MCF 10A (cell line): ENCODE measurements at regions not wholly inside any gene's neighbourhood (a gene's known extent, or its start where the extent isn't known, plus 50 kb on each side); places are given as distances from the start of the nearest gene placed in this dataset.
"Not testable (repeated sequence)": the region's sequence is repeated elsewhere in the genome, so short reads cannot be mapped to it uniquely, and the experiment has no call there.

Experiments
- BruUV-seq: library from RNA; stranded (reverse); fragments of 400-500 nt; replicated peaks from 2 replicates; lab custom pipeline; 2021; lab: Mats Ljungman, UMichigan
- CTCF ChIA-PET: fragments of 300-600 bp; sonication (Branson Sonifier 250); formaldehyde crosslinking; extraction: SDS; loops from one replicate; lab custom pipeline; 2021; ENCODE audit warnings: antibody characterized with exemption, inconsistent platforms; lab: Yijun Ruan, JAX
- POLR2A ChIA-PET: fragments of 300-600, 350-650 bp; sonication (Branson Sonifier 250); formaldehyde crosslinking; extraction: SDS; loops from one replicate; lab custom pipeline; 2020; ENCODE audit warnings: antibody characterized with exemption, inconsistent platforms; lab: Yijun Ruan, JAX
- DNase-seq: peaks from one replicate; pipeline ENCODE4 v3.0.0-alpha.2; 2018; ENCODE audit not compliant: unreplicated experiment
- H3K27ac Mint-ChIP-seq: one replicate; pipeline ENCODE4 v1.8.0; 2022; ENCODE audit warnings: mild to moderate bottlenecking, low read depth, mixed read lengths; ENCODE audit not compliant: unreplicated experiment
- H3K27me3 Mint-ChIP-seq: one replicate; pipeline ENCODE4 v1.8.0; 2022; ENCODE audit warnings: mixed read lengths; ENCODE audit not compliant: insufficient read depth, unreplicated experiment
- H3K36me3 Mint-ChIP-seq: one replicate; pipeline ENCODE4 v1.8.0; 2022; ENCODE audit warnings: mild to moderate bottlenecking, moderate library complexity, mixed read lengths; ENCODE audit not compliant: insufficient read depth, unreplicated experiment
- H3K4me1 Mint-ChIP-seq: one replicate; pipeline ENCODE4 v1.8.0; 2022; ENCODE audit warnings: mixed read lengths; ENCODE audit not compliant: insufficient read depth, unreplicated experiment
- H3K4me3 Mint-ChIP-seq: one replicate; pipeline ENCODE4 v1.8.0; 2022; ENCODE audit warnings: mild to moderate bottlenecking, moderate library complexity, mixed read lengths; ENCODE audit not compliant: unreplicated experiment
- H3K9me3 Mint-ChIP-seq: one replicate; pipeline ENCODE4 v1.8.0; 2022; ENCODE audit warnings: mixed read lengths; ENCODE audit not compliant: unreplicated experiment
- intact Hi-C: fragments of 100-400 bp; cut with micrococcal nuclease; formaldehyde crosslinking; loops from 2 replicates; pipeline ENCODE4 v1.14.1; 2022
- TF ChIP-seq, protein P1 (sequence below): fragments of 200-600 bp; IDR thresholded peaks from one replicate; pipeline ENCODE4 v1.8.0; 2022; ENCODE audit warnings: antibody characterized with exemption, mild to moderate bottlenecking; ENCODE audit not compliant: unreplicated experiment

DNA sequence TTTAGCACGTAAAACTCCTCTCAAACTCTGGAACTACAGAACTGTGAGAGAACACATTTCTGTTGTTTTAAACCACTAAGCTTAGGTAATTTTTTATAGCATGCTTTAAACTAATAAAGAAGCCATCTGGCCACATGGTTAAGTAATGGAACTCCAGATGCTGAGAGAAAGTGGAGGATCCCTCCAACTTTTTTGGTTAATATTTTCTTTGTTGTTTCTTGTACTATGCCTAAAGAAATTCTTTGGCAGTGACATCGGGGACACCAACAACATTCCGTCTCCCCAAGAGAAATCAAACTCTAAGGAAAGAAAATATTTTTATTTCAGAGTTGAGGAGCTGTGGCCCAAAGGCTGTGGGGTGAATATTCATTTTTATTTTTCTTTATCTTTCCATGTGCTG lies 734.8 kb upstream of the CDH9 start:
- DNase-seq: no peak
- no TSS peak for BruUV-seq
- no peaks in the 10 kb centered on the region for H3K9me3 Mint-ChIP-seq
- intact Hi-C loops: no loop called here
- H3K27ac Mint-ChIP-seq: no peak overlapping the region
- no peaks in the 10 kb centered on the region for H3K27me3 Mint-ChIP-seq
- peaks cover 5% of the 10 kb centered on the region for H3K4me1 Mint-ChIP-seq
- H3K36me3 Mint-ChIP-seq: no peaks in the 10 kb centered on the region
- ChIA-PET POLR2A (interaction anchor here (1.2 kb wide), 1 partner anchor 556 kb away, joined by 3 read pairs; no protein-coding TSS in a partner anchor), CTCF (no interaction called here)
- H3K4me3 Mint-ChIP-seq: no peak overlapping the region
- TF ChIP-seq, protein P1, sequence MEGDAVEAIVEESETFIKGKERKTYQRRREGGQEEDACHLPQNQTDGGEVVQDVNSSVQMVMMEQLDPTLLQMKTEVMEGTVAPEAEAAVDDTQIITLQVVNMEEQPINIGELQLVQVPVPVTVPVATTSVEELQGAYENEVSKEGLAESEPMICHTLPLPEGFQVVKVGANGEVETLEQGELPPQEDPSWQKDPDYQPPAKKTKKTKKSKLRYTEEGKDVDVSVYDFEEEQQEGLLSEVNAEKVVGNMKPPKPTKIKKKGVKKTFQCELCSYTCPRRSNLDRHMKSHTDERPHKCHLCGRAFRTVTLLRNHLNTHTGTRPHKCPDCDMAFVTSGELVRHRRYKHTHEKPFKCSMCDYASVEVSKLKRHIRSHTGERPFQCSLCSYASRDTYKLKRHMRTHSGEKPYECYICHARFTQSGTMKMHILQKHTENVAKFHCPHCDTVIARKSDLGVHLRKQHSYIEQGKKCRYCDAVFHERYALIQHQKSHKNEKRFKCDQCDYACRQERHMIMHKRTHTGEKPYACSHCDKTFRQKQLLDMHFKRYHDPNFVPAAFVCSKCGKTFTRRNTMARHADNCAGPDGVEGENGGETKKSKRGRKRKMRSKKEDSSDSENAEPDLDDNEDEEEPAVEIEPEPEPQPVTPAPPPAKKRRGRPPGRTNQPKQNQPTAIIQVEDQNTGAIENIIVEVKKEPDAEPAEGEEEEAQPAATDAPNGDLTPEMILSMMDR: no peak

DNA sequence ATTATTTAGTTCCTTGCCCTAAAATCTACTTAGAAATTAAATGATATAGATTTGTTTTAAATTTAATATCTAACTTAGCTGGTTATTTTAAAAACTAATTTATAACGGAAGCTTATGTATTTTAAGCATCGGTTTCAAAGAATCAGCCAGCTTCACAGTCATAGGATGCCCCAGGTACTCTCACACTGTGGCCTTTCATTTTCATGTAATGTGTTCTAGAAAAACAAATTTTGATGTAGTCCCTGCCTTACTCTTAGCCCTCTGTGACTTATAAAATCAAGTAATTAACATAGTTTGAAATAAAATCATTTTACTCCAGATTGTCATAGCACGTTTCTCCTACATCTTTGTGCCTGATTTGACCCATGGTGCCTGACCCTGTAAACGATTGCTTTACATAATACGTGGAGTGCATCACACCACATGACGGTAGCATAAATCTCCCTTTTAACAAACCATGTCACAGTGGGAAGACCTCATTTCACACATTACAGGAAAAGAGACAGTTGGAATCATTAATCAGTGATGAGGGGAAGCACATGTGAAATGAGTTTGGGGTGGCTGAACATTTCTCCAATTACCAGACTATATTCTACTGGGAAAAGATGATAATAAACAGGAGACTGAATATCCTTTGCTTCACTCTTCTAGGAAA lies 731.5 kb upstream of the CDH9 start:
- BruUV-seq: no TSS peak
- no peaks in the 10 kb centered on the region for H3K4me1 Mint-ChIP-seq
- no peaks in the 10 kb centered on the region for H3K9me3 Mint-ChIP-seq
- DNase-seq: no peak
- ChIA-PET POLR2A (no interaction called here), CTCF (no interaction called here)
- H3K36me3 Mint-ChIP-seq: no peaks in the 10 kb centered on the region
- no peak overlapping the region for H3K4me3 Mint-ChIP-seq
- no peaks in the 10 kb centered on the region for H3K27me3 Mint-ChIP-seq
- TF ChIP-seq, protein P1: no peak
- no peak overlapping the region for H3K27ac Mint-ChIP-seq
- intact Hi-C loops: no loop called here

DNA sequence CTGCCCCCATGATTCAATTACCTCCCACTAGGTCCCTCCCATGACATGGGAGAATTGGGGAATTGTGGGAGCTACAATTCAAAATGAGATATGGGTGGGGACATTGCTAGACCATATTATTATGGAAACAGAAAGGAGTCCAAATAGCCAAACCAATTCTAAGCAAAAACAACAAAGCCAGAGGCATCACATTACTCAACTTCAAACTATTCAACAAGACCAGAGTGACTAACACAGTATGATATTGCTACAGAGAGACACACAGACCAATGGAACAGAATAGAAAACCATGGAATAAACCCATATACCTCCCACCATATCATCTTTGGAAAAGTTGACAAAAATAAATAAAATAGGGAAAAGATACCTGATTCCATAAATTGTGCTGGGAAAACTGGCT lies 710.5 kb upstream of the CDH9 start:
- H3K27ac Mint-ChIP-seq: no peak overlapping the region
- peaks cover 5% of the 10 kb centered on the region for H3K36me3 Mint-ChIP-seq
- intact Hi-C loops: no loop called here
- H3K4me1 Mint-ChIP-seq: no peaks in the 10 kb centered on the region
- BruUV-seq: no TSS peak
- H3K27me3 Mint-ChIP-seq: no peaks in the 10 kb centered on the region
- H3K4me3 Mint-ChIP-seq: no peak overlapping the region
- H3K9me3 Mint-ChIP-seq: no peaks in the 10 kb centered on the region
- TF ChIP-seq, protein P1: no peak
- ChIA-PET POLR2A (no interaction called here), CTCF (no interaction called here)
- peak; percentile 15 for DNase-seq

DNA sequence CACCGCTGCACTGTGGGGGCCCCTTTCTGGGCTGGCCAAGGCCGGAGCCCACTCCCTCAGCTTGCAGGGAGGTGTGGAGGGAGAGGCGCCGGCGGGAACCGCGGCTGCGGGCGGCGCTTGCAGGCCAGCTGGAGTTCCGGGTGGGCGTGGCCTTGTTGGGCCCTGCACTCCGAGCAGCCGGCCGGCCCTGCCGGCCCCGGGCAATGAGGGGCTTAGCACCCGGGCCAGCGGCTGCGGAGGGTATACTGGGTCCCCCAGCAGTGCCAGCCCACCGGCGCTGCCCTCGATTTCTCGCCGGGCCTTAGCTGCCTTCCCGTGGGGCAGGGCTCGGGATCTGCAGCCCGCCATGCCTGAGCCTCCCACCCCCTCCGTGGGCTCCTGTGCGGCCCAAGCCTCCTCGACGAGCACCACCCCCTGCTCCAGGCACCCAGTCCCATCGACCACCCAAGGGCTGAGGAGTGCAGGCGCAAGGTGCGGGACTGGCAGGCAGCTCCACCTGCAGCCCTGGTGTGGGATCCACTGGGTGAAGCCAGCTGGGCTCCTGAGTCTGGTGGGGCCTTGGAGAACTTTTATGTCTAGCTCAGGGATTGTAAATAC lies 705.1 kb upstream of the CDH9 start:
- BruUV-seq, H3K4me3 Mint-ChIP-seq, POLR2A ChIA-PET, CTCF ChIA-PET, intact Hi-C loops, H3K27me3 Mint-ChIP-seq, H3K27ac Mint-ChIP-seq, DNase-seq, H3K4me1 Mint-ChIP-seq, H3K9me3 Mint-ChIP-seq, H3K36me3 Mint-ChIP-seq: not testable (repeated sequence)
